ENCODE measurements at regions not wholly inside any gene's neighbourhood (a gene's known extent, or its start where the extent isn't known, plus 50 kb on each side); places are given as distances from the start of the nearest gene placed in this dataset.

DNA sequence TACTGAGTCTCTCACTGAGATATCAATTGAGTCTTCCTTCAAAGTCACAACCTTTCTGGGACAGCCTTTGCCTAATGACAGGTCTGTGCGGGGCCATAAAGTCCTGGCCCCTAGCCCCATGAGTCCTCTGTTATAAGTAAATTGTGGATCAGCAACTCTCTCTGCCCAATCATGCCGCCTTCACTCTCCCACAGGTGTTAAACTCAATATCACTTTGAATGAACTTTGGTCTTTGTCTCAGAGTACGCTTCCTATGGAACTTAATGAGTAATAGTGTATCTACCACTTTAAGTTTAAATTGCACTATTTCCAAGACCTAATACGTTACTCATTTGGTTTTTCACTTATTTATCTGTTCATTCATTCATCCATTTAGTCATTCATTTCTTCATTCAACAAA is 826.4 kb downstream of the TUSC7 start:
- no peaks in the 10 kb centered on the region for H3K36me3 Mint-ChIP-seq (ENCODE audit: low read depth)
- H3K27me3 Mint-ChIP-seq (ENCODE audit: insufficient read depth, low read depth, poor library complexity): no peaks in the 10 kb centered on the region
- TF ChIP-seq JUNB (IDR thresholded peaks at IDR 0.05; ENCODE audit: unreplicated experiment) (no peak), STAT1 (IDR thresholded peaks at IDR 0.05; ENCODE audit: unreplicated experiment) (no peak), ZNF331 (CRISPR knock-in tag; IDR thresholded peaks at IDR 0.05; ENCODE audit: low read depth) (no peak), EZH2phosphoT487 (IDR thresholded peaks at IDR 0.05; ENCODE audit: unreplicated experiment) (no peak), ZNF114 (CRISPR knock-in tag; IDR thresholded peaks at IDR 0.05) (no peak), POLR2AphosphoS5 (IDR thresholded peaks at IDR 0.05; ENCODE audit: low read depth) (no peak)
- TF ChIP-seq, protein P1, sequence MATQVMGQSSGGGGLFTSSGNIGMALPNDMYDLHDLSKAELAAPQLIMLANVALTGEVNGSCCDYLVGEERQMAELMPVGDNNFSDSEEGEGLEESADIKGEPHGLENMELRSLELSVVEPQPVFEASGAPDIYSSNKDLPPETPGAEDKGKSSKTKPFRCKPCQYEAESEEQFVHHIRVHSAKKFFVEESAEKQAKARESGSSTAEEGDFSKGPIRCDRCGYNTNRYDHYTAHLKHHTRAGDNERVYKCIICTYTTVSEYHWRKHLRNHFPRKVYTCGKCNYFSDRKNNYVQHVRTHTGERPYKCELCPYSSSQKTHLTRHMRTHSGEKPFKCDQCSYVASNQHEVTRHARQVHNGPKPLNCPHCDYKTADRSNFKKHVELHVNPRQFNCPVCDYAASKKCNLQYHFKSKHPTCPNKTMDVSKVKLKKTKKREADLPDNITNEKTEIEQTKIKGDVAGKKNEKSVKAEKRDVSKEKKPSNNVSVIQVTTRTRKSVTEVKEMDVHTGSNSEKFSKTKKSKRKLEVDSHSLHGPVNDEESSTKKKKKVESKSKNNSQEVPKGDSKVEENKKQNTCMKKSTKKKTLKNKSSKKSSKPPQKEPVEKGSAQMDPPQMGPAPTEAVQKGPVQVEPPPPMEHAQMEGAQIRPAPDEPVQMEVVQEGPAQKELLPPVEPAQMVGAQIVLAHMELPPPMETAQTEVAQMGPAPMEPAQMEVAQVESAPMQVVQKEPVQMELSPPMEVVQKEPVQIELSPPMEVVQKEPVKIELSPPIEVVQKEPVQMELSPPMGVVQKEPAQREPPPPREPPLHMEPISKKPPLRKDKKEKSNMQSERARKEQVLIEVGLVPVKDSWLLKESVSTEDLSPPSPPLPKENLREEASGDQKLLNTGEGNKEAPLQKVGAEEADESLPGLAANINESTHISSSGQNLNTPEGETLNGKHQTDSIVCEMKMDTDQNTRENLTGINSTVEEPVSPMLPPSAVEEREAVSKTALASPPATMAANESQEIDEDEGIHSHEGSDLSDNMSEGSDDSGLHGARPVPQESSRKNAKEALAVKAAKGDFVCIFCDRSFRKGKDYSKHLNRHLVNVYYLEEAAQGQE (IDR thresholded peaks at IDR 0.05; ENCODE audit: unreplicated experiment): no peak
- TF ChIP-seq, protein P2, sequence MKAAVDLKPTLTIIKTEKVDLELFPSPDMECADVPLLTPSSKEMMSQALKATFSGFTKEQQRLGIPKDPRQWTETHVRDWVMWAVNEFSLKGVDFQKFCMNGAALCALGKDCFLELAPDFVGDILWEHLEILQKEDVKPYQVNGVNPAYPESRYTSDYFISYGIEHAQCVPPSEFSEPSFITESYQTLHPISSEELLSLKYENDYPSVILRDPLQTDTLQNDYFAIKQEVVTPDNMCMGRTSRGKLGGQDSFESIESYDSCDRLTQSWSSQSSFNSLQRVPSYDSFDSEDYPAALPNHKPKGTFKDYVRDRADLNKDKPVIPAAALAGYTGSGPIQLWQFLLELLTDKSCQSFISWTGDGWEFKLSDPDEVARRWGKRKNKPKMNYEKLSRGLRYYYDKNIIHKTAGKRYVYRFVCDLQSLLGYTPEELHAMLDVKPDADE (IDR thresholded peaks at IDR 0.05): no peak
- ATAC-seq (no peak), DNase-seq (ENCODE audit: low spot score) (no peak)
- H3K4me3 Mint-ChIP-seq: no peak overlapping the region
- Histone ChIP-seq H3K4me1 (ENCODE audit: insufficient read depth) (no peaks in the 10 kb centered on the region), H2AFZ (no peak overlapping the region), H3K4me3 (no peak overlapping the region), H3K4me2 (no peak overlapping the region), H3K79me2 (replicated peaks; ENCODE audit: insufficient read depth) (no peaks in the 10 kb centered on the region), H3K27me3 (ENCODE audit: insufficient read depth) (no peaks in the 10 kb centered on the region), H3F3A (replicated peaks; ENCODE audit: low read depth) (no peaks in the 10 kb centered on the region), H3K36me3 (ENCODE audit: insufficient read depth) (no peaks in the 10 kb centered on the region), H4K20me1 (replicated peaks; ENCODE audit: insufficient read depth) (no peaks in the 10 kb centered on the region), H3K27ac (ENCODE audit: low read depth) (no peak overlapping the region), H3K9me2 (ENCODE audit: insufficient read depth) (no peaks in the 10 kb centered on the region)
- H3K4me1 Mint-ChIP-seq: no peaks in the 10 kb centered on the region; the same call in 2 of the 3 replicates
- H3K27ac Mint-ChIP-seq: no peak overlapping the region
- H3K9me3 Mint-ChIP-seq: peaks cover 8% of the 10 kb centered on the region; the same call in 2 of the 3 replicates

DNA sequence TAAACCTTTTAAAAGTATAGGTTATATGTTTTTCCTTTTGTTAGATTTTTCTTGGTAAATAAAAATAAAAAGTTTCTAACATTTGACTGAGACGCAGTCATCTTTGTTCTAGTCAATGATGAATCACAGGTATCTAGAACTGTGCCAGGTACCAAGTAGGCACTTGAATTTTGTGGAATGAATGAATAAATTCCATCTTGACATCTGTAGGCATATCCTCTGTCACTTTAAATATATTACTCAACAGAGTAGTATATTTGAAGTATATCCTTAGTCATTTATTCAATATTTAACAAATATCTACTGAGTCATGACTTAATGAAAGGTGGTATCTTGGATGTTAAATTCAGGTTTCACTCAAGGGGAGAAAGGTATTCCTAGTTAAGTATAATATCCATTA is 828.4 kb downstream of the TUSC7 start:
- DNase-seq (ENCODE audit: low spot score) (no peak), ATAC-seq (no peak)
- Histone ChIP-seq H3K4me1 (ENCODE audit: insufficient read depth) (no peaks in the 10 kb centered on the region), H3K36me3 (ENCODE audit: insufficient read depth) (no peaks in the 10 kb centered on the region), H3K27ac (ENCODE audit: low read depth) (no peak overlapping the region), H3K9me2 (ENCODE audit: insufficient read depth) (no peaks in the 10 kb centered on the region), H3K4me3 (no peak overlapping the region), H4K20me1 (replicated peaks; ENCODE audit: insufficient read depth) (no peaks in the 10 kb centered on the region), H3F3A (replicated peaks; ENCODE audit: low read depth) (no peaks in the 10 kb centered on the region), H2AFZ (no peak overlapping the region), H3K79me2 (replicated peaks; ENCODE audit: insufficient read depth) (no peaks in the 10 kb centered on the region), H3K27me3 (ENCODE audit: insufficient read depth) (no peaks in the 10 kb centered on the region), H3K4me2 (no peak overlapping the region)
- Mint-ChIP-seq H3K4me1 (no peaks in the 10 kb centered on the region), H3K27me3 (ENCODE audit: insufficient read depth, low read depth, poor library complexity) (no peaks in the 10 kb centered on the region), H3K36me3 (ENCODE audit: low read depth) (no peaks in the 10 kb centered on the region), H3K27ac (no peak overlapping the region), H3K9me3 (peaks cover 8% of the 10 kb centered on the region; the same call in 2 of the 3 replicates), H3K4me3 (no peak overlapping the region)
- TF ChIP-seq NANOG (IDR thresholded peaks at IDR 0.05; ENCODE audit: borderline replicate concordance) (no peak), CREB1 (CRISPR knock-in tag; IDR thresholded peaks at IDR 0.05; ENCODE audit: low read depth) (no peak), ZNF331 (CRISPR knock-in tag; IDR thresholded peaks at IDR 0.05; ENCODE audit: low read depth) (no peak)
- TF ChIP-seq, protein P3, sequence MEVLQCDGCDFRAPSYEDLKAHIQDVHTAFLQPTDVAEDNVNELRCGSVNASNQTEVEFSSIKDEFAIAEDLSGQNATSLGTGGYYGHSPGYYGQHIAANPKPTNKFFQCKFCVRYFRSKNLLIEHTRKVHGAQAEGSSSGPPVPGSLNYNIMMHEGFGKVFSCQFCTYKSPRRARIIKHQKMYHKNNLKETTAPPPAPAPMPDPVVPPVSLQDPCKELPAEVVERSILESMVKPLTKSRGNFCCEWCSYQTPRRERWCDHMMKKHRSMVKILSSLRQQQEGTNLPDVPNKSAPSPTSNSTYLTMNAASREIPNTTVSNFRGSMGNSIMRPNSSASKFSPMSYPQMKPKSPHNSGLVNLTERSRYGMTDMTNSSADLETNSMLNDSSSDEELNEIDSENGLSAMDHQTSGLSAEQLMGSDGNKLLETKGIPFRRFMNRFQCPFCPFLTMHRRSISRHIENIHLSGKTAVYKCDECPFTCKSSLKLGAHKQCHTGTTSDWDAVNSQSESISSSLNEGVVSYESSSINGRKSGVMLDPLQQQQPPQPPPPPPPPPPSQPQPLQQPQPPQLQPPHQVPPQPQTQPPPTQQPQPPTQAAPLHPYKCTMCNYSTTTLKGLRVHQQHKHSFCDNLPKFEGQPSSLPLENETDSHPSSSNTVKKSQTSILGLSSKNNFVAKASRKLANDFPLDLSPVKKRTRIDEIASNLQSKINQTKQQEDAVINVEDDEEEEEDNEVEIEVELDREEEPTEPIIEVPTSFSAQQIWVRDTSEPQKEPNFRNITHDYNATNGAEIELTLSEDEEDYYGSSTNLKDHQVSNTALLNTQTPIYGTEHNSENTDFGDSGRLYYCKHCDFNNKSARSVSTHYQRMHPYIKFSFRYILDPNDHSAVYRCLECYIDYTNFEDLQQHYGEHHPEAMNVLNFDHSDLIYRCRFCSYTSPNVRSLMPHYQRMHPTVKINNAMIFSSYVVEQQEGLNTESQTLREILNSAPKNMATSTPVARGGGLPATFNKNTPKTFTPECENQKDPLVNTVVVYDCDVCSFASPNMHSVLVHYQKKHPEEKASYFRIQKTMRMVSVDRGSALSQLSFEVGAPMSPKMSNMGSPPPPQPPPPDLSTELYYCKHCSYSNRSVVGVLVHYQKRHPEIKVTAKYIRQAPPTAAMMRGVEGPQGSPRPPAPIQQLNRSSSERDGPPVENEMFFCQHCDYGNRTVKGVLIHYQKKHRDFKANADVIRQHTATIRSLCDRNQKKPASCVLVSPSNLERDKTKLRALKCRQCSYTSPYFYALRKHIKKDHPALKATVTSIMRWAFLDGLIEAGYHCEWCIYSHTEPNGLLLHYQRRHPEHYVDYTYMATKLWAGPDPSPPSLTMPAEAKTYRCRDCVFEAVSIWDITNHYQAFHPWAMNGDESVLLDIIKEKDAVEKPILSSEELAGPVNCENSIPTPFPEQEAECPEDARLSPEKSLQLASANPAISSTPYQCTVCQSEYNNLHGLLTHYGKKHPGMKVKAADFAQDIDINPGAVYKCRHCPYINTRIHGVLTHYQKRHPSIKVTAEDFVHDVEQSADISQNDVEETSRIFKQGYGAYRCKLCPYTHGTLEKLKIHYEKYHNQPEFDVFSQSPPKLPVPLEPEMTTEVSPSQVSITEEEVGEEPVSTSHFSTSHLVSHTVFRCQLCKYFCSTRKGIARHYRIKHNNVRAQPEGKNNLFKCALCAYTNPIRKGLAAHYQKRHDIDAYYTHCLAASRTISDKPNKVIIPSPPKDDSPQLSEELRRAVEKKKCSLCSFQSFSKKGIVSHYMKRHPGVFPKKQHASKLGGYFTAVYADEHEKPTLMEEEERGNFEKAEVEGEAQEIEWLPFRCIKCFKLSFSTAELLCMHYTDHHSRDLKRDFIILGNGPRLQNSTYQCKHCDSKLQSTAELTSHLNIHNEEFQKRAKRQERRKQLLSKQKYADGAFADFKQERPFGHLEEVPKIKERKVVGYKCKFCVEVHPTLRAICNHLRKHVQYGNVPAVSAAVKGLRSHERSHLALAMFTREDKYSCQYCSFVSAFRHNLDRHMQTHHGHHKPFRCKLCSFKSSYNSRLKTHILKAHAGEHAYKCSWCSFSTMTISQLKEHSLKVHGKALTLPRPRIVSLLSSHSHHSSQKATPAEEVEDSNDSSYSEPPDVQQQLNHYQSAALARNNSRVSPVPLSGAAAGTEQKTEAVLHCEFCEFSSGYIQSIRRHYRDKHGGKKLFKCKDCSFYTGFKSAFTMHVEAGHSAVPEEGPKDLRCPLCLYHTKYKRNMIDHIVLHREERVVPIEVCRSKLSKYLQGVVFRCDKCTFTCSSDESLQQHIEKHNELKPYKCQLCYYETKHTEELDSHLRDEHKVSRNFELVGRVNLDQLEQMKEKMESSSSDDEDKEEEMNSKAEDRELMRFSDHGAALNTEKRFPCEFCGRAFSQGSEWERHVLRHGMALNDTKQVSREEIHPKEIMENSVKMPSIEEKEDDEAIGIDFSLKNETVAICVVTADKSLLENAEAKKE (CRISPR knock-in tag; IDR thresholded peaks at IDR 0.05): no peak

Data from GM23338 (cell line).